ENCODE measurements at regions not wholly inside any gene's neighbourhood (a gene's known extent, or its start where the extent isn't known, plus 50 kb on each side); places are given as distances from the start of the nearest gene placed in this dataset.

GRCh38 chr2:83661711-83662110 is 797.4 kb downstream of the SUCLG1 start:
- DNase-seq (ENCODE audit: missing footprints): no peak
- intact Hi-C loops (cut with DNase I): no loop called here
- ATAC-seq: no peak

- no peak for DNase-seq (ENCODE audit: missing footprints)
- intact Hi-C loops (cut with DNase I): no loop called here
- ATAC-seq: no peak
Observed at GRCh38 chr2:83654091-83654611, 804.9 kb downstream of the SUCLG1 start.

GRCh38 chr2:83650898-83651297 is 808.2 kb downstream of the SUCLG1 start:
- intact Hi-C loops (cut with DNase I): no loop called here
- ATAC-seq (no peak), DNase-seq (ENCODE audit: missing footprints) (no peak)

- ATAC-seq (no peak), DNase-seq (ENCODE audit: missing footprints) (no peak)
- intact Hi-C loops (cut with DNase I): no loop called here
Observed at GRCh38 chr2:83650161-83650560, 808.9 kb downstream of the SUCLG1 start.

GRCh38 chr2:83640506-83640905 is 818.6 kb downstream of the SUCLG1 start:
- intact Hi-C loops (cut with DNase I): no loop called here
- no peak for ATAC-seq
- no peak for DNase-seq (ENCODE audit: missing footprints)

GRCh38 chr2:83633423-83633822 is 825.7 kb downstream of the SUCLG1 start:
- ATAC-seq (no peak), DNase-seq (ENCODE audit: missing footprints) (no peak)
- intact Hi-C loops (cut with DNase I): no loop called here

- ATAC-seq (no peak), DNase-seq (ENCODE audit: missing footprints) (no peak)
- intact Hi-C loops (cut with DNase I): no loop called here
Observed at GRCh38 chr2:83630351-83630750, 828.7 kb downstream of the SUCLG1 start.

- ATAC-seq (no peak), DNase-seq (ENCODE audit: missing footprints) (no peak)
- intact Hi-C loops (cut with DNase I): no loop called here
Observed at GRCh38 chr2:83615511-83615910, 843.6 kb downstream of the SUCLG1 start.

GRCh38 chr2:83613178-83613577 is 845.9 kb downstream of the SUCLG1 start:
- no peak for ATAC-seq
- intact Hi-C loops (cut with DNase I): no loop called here
- DNase-seq (ENCODE audit: missing footprints): no peak

GRCh38 chr2:83602753-83603152 is 856.3 kb downstream of the SUCLG1 start:
- DNase-seq (ENCODE audit: missing footprints) (no peak), ATAC-seq (no peak)
- intact Hi-C loops (cut with DNase I): no loop called here

- intact Hi-C loops (cut with DNase I): no loop called here
- ATAC-seq: no peak
- DNase-seq (ENCODE audit: missing footprints): no peak
Observed at GRCh38 chr2:83596592-83597282, 862.3 kb downstream of the SUCLG1 start.

- DNase-seq (ENCODE audit: missing footprints) (no peak), ATAC-seq (no peak)
- intact Hi-C loops (cut with DNase I): no loop called here
Observed at GRCh38 chr2:83595926-83596325, 863.2 kb downstream of the SUCLG1 start.

GRCh38 chr2:83595121-83595690 is 863.9 kb downstream of the SUCLG1 start:
- intact Hi-C loops (cut with DNase I): no loop called here
- no peak for DNase-seq (ENCODE audit: missing footprints)
- no peak for ATAC-seq

GRCh38 chr2:83594241-83595120 is 864.6 kb downstream of the SUCLG1 start:
- intact Hi-C loops (cut with DNase I): no loop called here
- ATAC-seq: no peak
- no peak for DNase-seq (ENCODE audit: missing footprints)

GRCh38 chr2:83587309-83587708 is 871.8 kb downstream of the SUCLG1 start:
- ATAC-seq (no peak), DNase-seq (ENCODE audit: missing footprints) (no peak)
- intact Hi-C loops (cut with DNase I): no loop called here

- intact Hi-C loops (cut with DNase I): no loop called here
- DNase-seq (ENCODE audit: missing footprints): no peak
- ATAC-seq: no peak
Observed at GRCh38 chr2:83585250-83585649, 873.8 kb downstream of the SUCLG1 start.

GRCh38 chr2:83584672-83585071 is 874.4 kb downstream of the SUCLG1 start:
- intact Hi-C loops (cut with DNase I): no loop called here
- DNase-seq (ENCODE audit: missing footprints) (no peak), ATAC-seq (no peak)

GRCh38 chr2:83582589-83582988 is 876.5 kb downstream of the SUCLG1 start:
- intact Hi-C loops (cut with DNase I): no loop called here
- ATAC-seq (no peak), DNase-seq (ENCODE audit: missing footprints) (no peak)

- intact Hi-C loops (cut with DNase I): no loop called here
- ATAC-seq (no peak), DNase-seq (ENCODE audit: missing footprints) (no peak)
Observed at GRCh38 chr2:83579507-83579906, 879.6 kb downstream of the SUCLG1 start.

- ATAC-seq (no peak), DNase-seq (ENCODE audit: missing footprints) (no peak)
- intact Hi-C loops (cut with DNase I): no loop called here
Observed at GRCh38 chr2:83578405-83578804, 880.7 kb downstream of the SUCLG1 start.
